Astrocyte of the cerebellum (primary cell): ENCODE measurements at regions not wholly inside any gene's neighbourhood (a gene's known extent, or its start where the extent isn't known, plus 50 kb on each side); places are given as distances from the start of the nearest gene placed in this dataset.
"Not testable (repeated sequence)": the region's sequence is repeated elsewhere in the genome, so short reads cannot be mapped to it uniquely, and the experiment has no call there.

Experiments used
- DNase-seq: peaks from one replicate; pipeline ENCODE4 v3.0.0-alpha.2; 2011; ENCODE audit warnings: low read depth
- H3K4me3 ChIP-seq: 2 replicates; pipeline ENCODE4 v1.5.1; 2011; ENCODE audit warnings: mild to moderate bottlenecking, low read depth, low read length, moderate library complexity
- CTCF ChIP-seq: IDR thresholded peaks from 2 replicates; pipeline ENCODE4 v1.5.1; 2012; ENCODE audit warnings: low read length, low read depth, moderate library complexity, mild to moderate bottlenecking; ENCODE audit errors: missing control alignments
- in situ Hi-C: cut with HindIII; loops from 2 replicates; pipeline ENCODE4 v1.10.0; 2017; ENCODE audit warnings: low sequenced_read_pairs

DNA sequence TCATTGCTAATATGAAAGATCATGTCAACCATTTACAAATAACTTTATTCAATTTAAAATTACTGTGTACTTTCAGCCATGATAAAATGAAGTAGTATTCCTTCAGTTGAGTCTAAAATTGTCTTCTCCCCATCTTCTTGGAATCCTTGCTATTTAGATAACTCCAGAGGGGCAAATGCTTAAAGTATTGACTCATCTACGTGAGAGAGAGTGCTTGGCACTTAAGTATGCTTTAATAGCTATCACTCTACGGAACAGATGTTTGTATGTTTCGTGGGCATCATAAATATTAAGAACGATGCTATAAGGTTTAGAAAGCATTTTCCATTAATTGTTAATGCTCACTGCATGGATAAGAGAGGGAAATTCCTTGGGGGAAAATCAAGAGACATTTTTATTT is 69.3 kb upstream of the MED13 start:
- no peak for TF ChIP-seq CTCF
- in situ Hi-C loops: no loop called here
- no peak overlapping the region for H3K4me3 ChIP-seq
- DNase-seq: no peak

GRCh38 chr17:62131271-62131670 is 66.2 kb upstream of the MED13 start:
- DNase-seq, in situ Hi-C loops: not testable (repeated sequence)

GRCh38 chr17:62130739-62131138 is 65.7 kb upstream of the MED13 start:
- no peak for DNase-seq
- no peak for TF ChIP-seq CTCF
- H3K4me3 ChIP-seq: no peak overlapping the region
- in situ Hi-C loops: no loop called here

More at GRCh38 chr17:62131271-62131670, 66.2 kb upstream of the MED13 start:
- H3K4me3 ChIP-seq: not testable (repeated sequence)

DNA sequence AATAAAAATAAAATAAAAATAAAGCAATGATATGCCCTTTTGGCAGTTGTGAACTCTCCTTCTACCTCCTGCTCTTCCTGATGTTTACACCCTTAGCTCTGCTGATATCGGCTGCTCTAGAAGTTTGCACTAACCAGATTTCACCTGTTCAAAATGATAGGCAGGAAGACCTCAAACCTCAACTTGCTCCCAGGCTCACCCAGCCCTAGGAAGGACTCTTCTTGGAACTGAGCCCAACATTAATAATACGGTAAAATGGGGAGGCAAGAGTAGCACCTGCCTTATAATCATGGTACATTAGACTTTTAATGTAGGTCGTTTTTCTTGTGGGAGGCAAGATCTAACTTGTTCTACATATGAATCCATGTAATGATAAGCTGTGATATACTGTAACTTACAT is 61.2 kb upstream of the MED13 start:
- no peak overlapping the region for H3K4me3 ChIP-seq
- no peak for DNase-seq
- in situ Hi-C loops: no loop called here
- TF ChIP-seq CTCF: no peak

- in situ Hi-C loops: no loop called here
- no peak for DNase-seq
- H3K4me3 ChIP-seq: no peak overlapping the region
- TF ChIP-seq CTCF: no peak
Measured at GRCh38 chr17:62125307-62125706, 60.2 kb upstream of the MED13 start.

DNA sequence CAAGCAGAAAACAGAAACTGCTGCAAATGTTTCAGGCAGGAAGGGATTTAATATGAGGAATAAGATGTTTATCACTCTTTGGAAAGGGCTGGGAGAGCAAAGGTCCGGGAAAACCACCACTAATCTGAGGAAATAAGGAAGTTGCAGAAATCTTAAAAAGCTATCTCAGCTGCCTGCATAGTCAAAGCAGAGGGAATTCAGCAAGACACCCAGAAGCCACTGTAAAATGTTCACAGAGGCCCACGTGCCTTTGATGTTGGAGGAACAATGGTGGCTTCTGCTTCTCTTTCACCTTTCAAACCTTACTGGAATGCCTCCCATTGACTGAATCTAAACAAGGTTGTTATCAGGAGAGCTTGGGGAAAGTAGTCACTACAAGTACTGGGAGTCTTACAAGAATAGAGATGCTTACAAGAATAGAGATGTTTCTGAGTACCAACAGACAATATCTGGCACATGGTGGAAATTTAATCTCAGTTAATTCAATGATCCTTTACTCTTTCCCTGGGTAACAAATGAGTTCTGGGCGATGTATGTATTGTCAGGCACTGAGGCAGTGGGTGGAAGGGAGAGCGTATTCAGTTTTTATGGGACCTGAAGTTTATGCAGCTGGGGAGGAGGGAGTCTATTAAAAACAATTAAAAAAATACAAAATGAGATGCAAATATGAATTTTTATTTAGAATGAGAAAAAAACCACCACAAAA is 56.1 kb upstream of the MED13 start:
- no peak for TF ChIP-seq CTCF
- in situ Hi-C loops: no loop called here
- no peak for DNase-seq
- H3K4me3 ChIP-seq: no peak overlapping the region

DNA sequence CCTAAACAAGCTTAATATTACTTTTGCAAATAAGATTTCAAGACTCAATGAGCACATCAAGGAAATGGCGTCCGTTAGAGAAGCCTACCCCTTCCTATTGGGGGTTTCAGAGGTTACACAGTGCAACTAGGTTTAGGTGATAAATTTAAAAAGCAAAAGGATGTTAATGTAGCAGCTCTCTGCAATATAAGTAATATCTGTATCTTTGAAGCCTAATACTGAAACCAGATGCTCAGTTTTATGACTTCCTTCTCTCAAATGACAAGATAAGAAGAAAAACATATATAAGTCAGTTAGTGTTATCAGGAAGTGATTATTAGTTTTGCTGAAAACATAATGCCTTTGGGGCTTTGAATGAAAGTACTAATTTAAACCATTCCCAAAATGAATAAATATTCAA is 54.3 kb upstream of the MED13 start:
- no peak overlapping the region for H3K4me3 ChIP-seq
- no peak for DNase-seq
- TF ChIP-seq CTCF: no peak
- in situ Hi-C loops: no loop called here
